ENCODE measurements at regions not wholly inside any gene's neighbourhood (a gene's known extent, or its start where the extent isn't known, plus 50 kb on each side); places are given as distances from the start of the nearest gene placed in this dataset.

GRCh38 chr17:5683241-5683640 lies 98.9 kb upstream of the NLRP1 start:
- no peak for DNase-seq
- Histone ChIP-seq H2AFZ (no peak overlapping the region), H3K4me1 (replicated peaks; ENCODE audit: insufficient read depth) (no peaks in the 10 kb centered on the region), H3K4me3 (no peak overlapping the region), H4K20me1 (ENCODE audit: insufficient read depth) (no peaks in the 10 kb centered on the region), H3K36me3 (ENCODE audit: low read depth) (no peaks in the 10 kb centered on the region), H3K9me2 (ENCODE audit: insufficient read depth) (no peaks in the 10 kb centered on the region), H3K27ac (no peak overlapping the region), H3K9me3 (ENCODE audit: insufficient read depth, low read depth) (no peaks in the 10 kb centered on the region), H3K27me3 (ENCODE audit: insufficient read depth, low read depth) (peaks cover 93% of the 10 kb centered on the region), H3K4me2 (no peak overlapping the region), H3K79me2 (ENCODE audit: low read depth) (no peaks in the 10 kb centered on the region), H3F3A (ENCODE audit: insufficient read depth, low read depth) (no peaks in the 10 kb centered on the region)
- ChIA-PET CTCF (no interaction called here), POLR2A (ENCODE audit: unreplicated experiment) (no interaction called here)
- no TSS peak for BruUV-seq (replicated peaks)
- TF ChIP-seq EZH2 (IDR thresholded peaks at IDR 0.05; ENCODE audit: low read depth) (no peak), CTCF (conservative IDR thresholded peaks at IDR 0.05) (no peak)
- intact Hi-C loops (cut with micrococcal nuclease; ENCODE audit: unreplicated experiment): no loop called here

- no peaks in the 10 kb centered on the region for H3K79me2 ChIP-seq (ENCODE audit: low read depth)
- no peaks in the 10 kb centered on the region for H3K9me2 ChIP-seq (ENCODE audit: insufficient read depth)
- CTCF ChIA-PET: no interaction called here
- H4K20me1 ChIP-seq (ENCODE audit: insufficient read depth): no peaks in the 10 kb centered on the region
- H3K4me1 ChIP-seq (replicated peaks; ENCODE audit: insufficient read depth): no peaks in the 10 kb centered on the region
- no peak overlapping the region for H3K4me3 ChIP-seq
- H3K27me3 ChIP-seq (ENCODE audit: insufficient read depth, low read depth): peaks cover 99% of the 10 kb centered on the region
- no peak for DNase-seq
- H3K9me3 ChIP-seq (ENCODE audit: insufficient read depth, low read depth): no peaks in the 10 kb centered on the region
- intact Hi-C loops (cut with micrococcal nuclease; ENCODE audit: unreplicated experiment): no loop called here
- no TSS peak for BruUV-seq (replicated peaks)
- H2AFZ ChIP-seq: no peak overlapping the region
- no peaks in the 10 kb centered on the region for H3K36me3 ChIP-seq (ENCODE audit: low read depth)
- H3K4me2 ChIP-seq: no peak overlapping the region
- H3F3A ChIP-seq (ENCODE audit: insufficient read depth, low read depth): no peaks in the 10 kb centered on the region
- no peak for TF ChIP-seq CTCF (conservative IDR thresholded peaks at IDR 0.05)
- TF ChIP-seq EZH2 (IDR thresholded peaks at IDR 0.05; ENCODE audit: low read depth): no peak
- no peak overlapping the region for H3K27ac ChIP-seq
- POLR2A ChIA-PET (ENCODE audit: unreplicated experiment): no interaction called here
Measured at GRCh38 chr17:5686074-5686635, 101.8 kb upstream of the NLRP1 start.

- H3K27me3 ChIP-seq (ENCODE audit: insufficient read depth, low read depth): peaks cover 97% of the 10 kb centered on the region
- H3K9me3 ChIP-seq (ENCODE audit: insufficient read depth, low read depth): no peaks in the 10 kb centered on the region
- H3K79me2 ChIP-seq (ENCODE audit: low read depth): no peaks in the 10 kb centered on the region
- DNase-seq: no peak
- no peak overlapping the region for H3K4me2 ChIP-seq
- H3K27ac ChIP-seq: no peak overlapping the region
- H3K36me3 ChIP-seq (ENCODE audit: low read depth): no peaks in the 10 kb centered on the region
- H3F3A ChIP-seq (ENCODE audit: insufficient read depth, low read depth): no peaks in the 10 kb centered on the region
- no peaks in the 10 kb centered on the region for H4K20me1 ChIP-seq (ENCODE audit: insufficient read depth)
- no peak overlapping the region for H3K4me3 ChIP-seq
- H2AFZ ChIP-seq: no peak overlapping the region
- CTCF ChIA-PET: no interaction called here
- POLR2A ChIA-PET (ENCODE audit: unreplicated experiment): no interaction called here
- BruUV-seq (replicated peaks): no TSS peak
- intact Hi-C loops (cut with micrococcal nuclease; ENCODE audit: unreplicated experiment): no loop called here
- no peaks in the 10 kb centered on the region for H3K9me2 ChIP-seq (ENCODE audit: insufficient read depth)
- TF ChIP-seq CTCF (conservative IDR thresholded peaks at IDR 0.05) (no peak), EZH2 (IDR thresholded peaks at IDR 0.05; ENCODE audit: low read depth) (no peak)
- H3K4me1 ChIP-seq (replicated peaks; ENCODE audit: insufficient read depth): no peaks in the 10 kb centered on the region
Measured at GRCh38 chr17:5687646-5688045, 103.3 kb upstream of the NLRP1 start.
